Breast epithelium (tissue), 4 donors: ENCODE measurements at regions not wholly inside any gene's neighbourhood (a gene's known extent, or its start where the extent isn't known, plus 50 kb on each side); places are given as distances from the start of the nearest gene placed in this dataset.

Source experiments
- DNase-seq, 2 donors: peaks; one replicate each; pipeline ENCODE4 v3.0.0-alpha.2; 2019; ENCODE audit warnings: low spot score in 2 of 2
- H3K27ac ChIP-seq, 2 donors: fragments of 200-600 bp; sonication (generic) in 1 of 2; one replicate each; pipeline ENCODE4 v1.5.1; 2016 to 2019; ENCODE audit warnings: mild to moderate bottlenecking in 1 of 2
- H3K27me3 ChIP-seq, 2 donors: fragments of 200-600 bp; sonication (generic) in 1 of 2; one replicate each; pipeline versions ENCODE4 v1.5.1 to v1.6.0; 2017 to 2019; ENCODE audit warnings: control low read depth in 1 of 2, mild to moderate bottlenecking in 1 of 2
- H3K36me3 ChIP-seq: fragments of 200-600 bp; one replicate; pipeline ENCODE4 v1.5.1; 2019
- H3K4me1 ChIP-seq, 2 donors: fragments of 200-600 bp; sonication (generic); one replicate each; pipeline ENCODE4 v1.5.1; 2016 to 2019; ENCODE audit warnings: control low read depth in 1 of 2
- H3K4me3 ChIP-seq, 3 donors: fragments of 200-600 bp; sonication (generic); 1 replicate in 2 of 3; 2 replicates in 1 of 3; pipeline ENCODE4 v1.5.1; 2016 to 2019; ENCODE audit warnings: mild to moderate bottlenecking in 3 of 3, moderate library complexity in 2 of 3
- H3K9me3 ChIP-seq, 2 donors: fragments of 200-600 bp; sonication (generic) in 1 of 2; one replicate each; pipeline ENCODE4 v1.5.1; 2016 to 2019; ENCODE audit warnings: control low read depth in 1 of 2
- POLR2A ChIP-seq: fragments of 450-650 bp; IDR thresholded peaks from one replicate; pipeline ENCODE4 v1.6.1; 2016; ENCODE audit warnings: antibody characterized with exemption, mild to moderate bottlenecking, moderate library complexity
- POLR2AphosphoS5 ChIP-seq, 3 donors: sonication (generic); formaldehyde crosslinking; IDR thresholded peaks; one replicate each; pipeline ENCODE4 v1.6.1; 2017; ENCODE audit warnings: antibody characterized with exemption in 3 of 3
- intact Hi-C: fragments of 100-400 bp; cut with DNase I; formaldehyde crosslinking; loops from one replicate; pipeline ENCODE4 v1.15.1; 2023; ENCODE audit warnings: low total_unique reads
- TF ChIP-seq, protein P1 (sequence below), 3 donors: fragments of 450-650 bp; IDR thresholded peaks; one replicate each; pipeline ENCODE4 v1.5.1; 2016 to 2017; ENCODE audit warnings: antibody characterized with exemption in 3 of 3, mild to moderate bottlenecking in 3 of 3, moderate library complexity in 3 of 3

DNA sequence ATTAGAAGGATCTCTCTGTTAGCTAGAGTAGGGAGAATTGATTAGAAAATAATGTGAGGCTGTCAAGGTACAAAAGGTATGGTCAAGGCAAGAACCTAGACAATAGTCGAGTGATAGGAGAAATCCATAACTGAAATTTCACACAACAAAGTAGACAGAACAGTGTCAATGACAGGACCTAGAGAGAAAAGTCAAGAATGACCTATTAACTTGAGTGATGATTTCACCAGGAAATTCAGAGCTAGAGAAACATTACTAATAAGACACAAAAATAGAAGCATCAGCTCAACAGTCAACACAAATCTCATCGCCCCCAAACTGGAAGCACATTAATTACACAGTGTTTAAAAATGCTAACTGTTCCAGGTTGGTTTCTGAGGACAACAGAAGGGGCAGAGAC, 532.4 kb downstream of the CDH10 start:
- H3K27ac ChIP-seq, result no peak overlapping the region
- H3K9me3 ChIP-seq, result no peaks in the 10 kb centered on the region
- no peaks in the 10 kb centered on the region for H3K36me3 ChIP-seq
- no peak overlapping the region for H3K4me3 ChIP-seq
- H3K27me3 ChIP-seq, result no peaks in the 10 kb centered on the region
- TF ChIP-seq, protein P1, sequence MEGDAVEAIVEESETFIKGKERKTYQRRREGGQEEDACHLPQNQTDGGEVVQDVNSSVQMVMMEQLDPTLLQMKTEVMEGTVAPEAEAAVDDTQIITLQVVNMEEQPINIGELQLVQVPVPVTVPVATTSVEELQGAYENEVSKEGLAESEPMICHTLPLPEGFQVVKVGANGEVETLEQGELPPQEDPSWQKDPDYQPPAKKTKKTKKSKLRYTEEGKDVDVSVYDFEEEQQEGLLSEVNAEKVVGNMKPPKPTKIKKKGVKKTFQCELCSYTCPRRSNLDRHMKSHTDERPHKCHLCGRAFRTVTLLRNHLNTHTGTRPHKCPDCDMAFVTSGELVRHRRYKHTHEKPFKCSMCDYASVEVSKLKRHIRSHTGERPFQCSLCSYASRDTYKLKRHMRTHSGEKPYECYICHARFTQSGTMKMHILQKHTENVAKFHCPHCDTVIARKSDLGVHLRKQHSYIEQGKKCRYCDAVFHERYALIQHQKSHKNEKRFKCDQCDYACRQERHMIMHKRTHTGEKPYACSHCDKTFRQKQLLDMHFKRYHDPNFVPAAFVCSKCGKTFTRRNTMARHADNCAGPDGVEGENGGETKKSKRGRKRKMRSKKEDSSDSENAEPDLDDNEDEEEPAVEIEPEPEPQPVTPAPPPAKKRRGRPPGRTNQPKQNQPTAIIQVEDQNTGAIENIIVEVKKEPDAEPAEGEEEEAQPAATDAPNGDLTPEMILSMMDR (IDR thresholded peaks at IDR 0.05), result no peak
- TF ChIP-seq POLR2A (no peak), POLR2AphosphoS5 (IDR thresholded peaks at IDR 0.05) (no peak)
- intact Hi-C loops, result no loop called here
- no peaks in the 10 kb centered on the region for H3K4me1 ChIP-seq
- no peak for DNase-seq

DNA sequence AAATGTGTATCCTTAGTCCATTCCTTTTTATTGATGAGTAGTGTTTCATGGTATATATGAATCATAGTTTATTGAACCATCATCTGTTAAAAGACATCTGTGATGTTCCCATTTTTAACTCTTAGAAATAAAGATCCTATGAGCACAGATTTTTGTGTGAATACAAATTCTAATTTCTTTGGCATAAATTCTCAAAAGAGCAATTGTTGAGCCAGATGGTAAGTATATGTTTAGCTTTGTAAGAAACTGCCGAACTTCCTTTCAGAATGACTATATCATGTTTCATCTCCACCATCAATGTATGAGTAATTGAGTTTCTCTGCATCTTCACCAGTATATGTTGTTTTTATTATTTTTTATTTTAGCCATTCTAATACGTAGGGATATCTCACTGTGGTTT, 526.4 kb downstream of the CDH10 start:
- DNase-seq, result no peak
- intact Hi-C loops, result no loop called here
- no peaks in the 10 kb centered on the region for H3K36me3 ChIP-seq
- H3K9me3 ChIP-seq, result no peaks in the 10 kb centered on the region
- H3K4me1 ChIP-seq, result no peaks in the 10 kb centered on the region
- no peak overlapping the region for H3K27ac ChIP-seq
- H3K27me3 ChIP-seq, result no peaks in the 10 kb centered on the region
- H3K4me3 ChIP-seq, result no peak overlapping the region
- no peak for TF ChIP-seq POLR2AphosphoS5 (IDR thresholded peaks at IDR 0.05)
- TF ChIP-seq, protein P1 (IDR thresholded peaks at IDR 0.05), result no peak
- no peak for TF ChIP-seq POLR2A

DNA sequence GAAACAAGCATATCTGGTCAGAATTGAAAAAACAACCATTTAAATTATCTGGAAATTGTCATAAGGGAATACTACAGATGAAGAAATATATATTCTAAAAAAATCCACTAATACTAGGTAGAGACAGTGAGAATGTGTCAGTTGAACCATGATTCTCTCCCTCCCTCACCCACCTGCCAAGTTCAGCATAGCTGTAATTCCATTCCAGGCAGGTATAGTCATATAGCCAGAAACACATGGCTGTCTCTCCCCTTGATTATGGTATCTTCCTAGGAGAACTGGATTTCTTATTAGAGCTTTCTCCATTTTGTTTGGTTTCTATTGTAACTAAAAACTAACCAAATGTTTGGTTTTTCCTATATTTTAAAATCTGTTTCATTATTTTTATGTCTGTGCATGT, 509.2 kb downstream of the CDH10 start:
- intact Hi-C loops, result no loop called here
- Histone ChIP-seq H3K27ac (no peak overlapping the region), H3K36me3 (no peaks in the 10 kb centered on the region), H3K4me3 (no peak overlapping the region), H3K9me3 (no peaks in the 10 kb centered on the region), H3K27me3 (no peaks in the 10 kb centered on the region), H3K4me1 (no peaks in the 10 kb centered on the region)
- no peak for DNase-seq
- TF ChIP-seq POLR2AphosphoS5 (IDR thresholded peaks at IDR 0.05) (no peak), POLR2A (no peak)
- TF ChIP-seq, protein P1 (IDR thresholded peaks at IDR 0.05), result no peak

DNA sequence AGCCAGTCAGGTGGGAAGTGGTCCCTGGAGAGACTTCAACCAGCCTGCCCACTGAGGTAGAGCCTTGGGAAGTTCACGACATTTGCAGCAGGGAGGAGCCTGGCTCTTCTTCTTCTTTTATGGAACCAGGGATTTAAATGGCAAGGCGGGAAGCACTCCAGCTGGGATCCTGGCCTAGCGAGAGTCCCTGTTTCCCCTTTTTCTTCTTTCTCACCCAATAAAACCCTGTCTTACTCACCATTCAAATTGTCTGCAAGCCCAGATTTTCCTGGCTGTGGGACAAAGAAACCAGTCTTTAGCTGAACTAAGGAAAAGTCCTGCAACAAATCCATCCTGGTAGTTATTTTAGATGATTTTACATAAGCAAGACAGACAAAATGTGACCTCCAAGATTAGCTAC, 503.7 kb downstream of the CDH10 start:
- H3K4me3 ChIP-seq, result no peak overlapping the region
- no peaks in the 10 kb centered on the region for H3K36me3 ChIP-seq
- H3K27me3 ChIP-seq, result no peaks in the 10 kb centered on the region
- no peaks in the 10 kb centered on the region for H3K4me1 ChIP-seq
- no peaks in the 10 kb centered on the region for H3K9me3 ChIP-seq
- no peak overlapping the region for H3K27ac ChIP-seq
- no peak for DNase-seq
- TF ChIP-seq POLR2A, result no peak
- TF ChIP-seq, protein P1 (IDR thresholded peaks at IDR 0.05), result no peak
- TF ChIP-seq POLR2AphosphoS5 (IDR thresholded peaks at IDR 0.05), result no peak
- intact Hi-C loops, result no loop called here

DNA sequence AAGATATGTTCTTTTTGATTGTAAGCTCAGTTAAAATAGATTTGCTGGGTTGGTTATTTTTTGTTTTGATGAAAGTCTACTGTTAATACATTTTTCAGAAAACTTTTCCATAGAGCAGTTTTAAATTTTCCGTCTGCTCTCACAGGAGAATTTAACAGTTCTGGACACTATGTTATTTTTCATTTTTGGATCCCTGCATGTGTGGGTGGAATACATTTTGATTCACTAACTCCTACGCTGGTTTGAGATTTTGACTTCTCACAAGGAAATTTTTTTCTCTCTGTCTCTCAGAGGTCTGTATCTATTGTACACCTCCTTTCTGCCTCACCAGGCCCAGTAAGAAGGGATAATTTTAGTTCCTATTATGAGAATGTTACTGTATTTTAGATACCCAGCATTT, 502.4 kb downstream of the CDH10 start:
- Histone ChIP-seq H3K27me3 (no peaks in the 10 kb centered on the region), H3K4me3 (no peak overlapping the region), H3K9me3 (no peaks in the 10 kb centered on the region), H3K4me1 (no peaks in the 10 kb centered on the region), H3K27ac (no peak overlapping the region), H3K36me3 (no peaks in the 10 kb centered on the region)
- intact Hi-C loops, result no loop called here
- no peak for DNase-seq
- TF ChIP-seq, protein P1 (IDR thresholded peaks at IDR 0.05), result no peak
- TF ChIP-seq POLR2A (no peak), POLR2AphosphoS5 (IDR thresholded peaks at IDR 0.05) (no peak)
